HEK293 (cell line): ENCODE measurements at regions not wholly inside any gene's neighbourhood (a gene's known extent, or its start where the extent isn't known, plus 50 kb on each side); places are given as distances from the start of the nearest gene placed in this dataset.

Experiments used
- CTCF ChIA-PET: fragments of 350-600 bp; formaldehyde crosslinking; extraction: SDS; loops from one replicate; lab custom pipeline; 2021; ENCODE audit warnings: antibody characterized with exemption; lab: Yijun Ruan, JAX
- POLR2A ChIA-PET: fragments of 300-600 bp; formaldehyde crosslinking; extraction: SDS; loops from one replicate; lab custom pipeline; 2020; ENCODE audit warnings: antibody characterized with exemption, inconsistent platforms; lab: Yijun Ruan, JAX
- H3K27ac ChIP-seq: fragments of 200-500 bp; sonication (Bioruptor generic); 2 replicates; pipeline ENCODE4 v1.5.1; 2014; ENCODE audit warnings: low read depth, low read length, control low read depth, inconsistent platforms; ENCODE audit errors: extremely low read depth
- H3K36me3 ChIP-seq, 2 experiments: fragments of 200-500 bp in 1 of 2; sonication (Bioruptor generic) in 1 of 2; 1 replicate in 1 of 2; 2 replicates in 1 of 2; pipeline ENCODE4 v1.5.1; 2014 to 2017; ENCODE audit warnings: inconsistent platforms in 2 of 2, low read length in 2 of 2; ENCODE audit not compliant: control insufficient read depth in 2 of 2, insufficient read depth in 1 of 2
- H3K4me1 ChIP-seq: fragments of 200-500 bp; sonication (Bioruptor generic); 2 replicates; pipeline ENCODE4 v1.5.1; 2014; ENCODE audit warnings: mild to moderate bottlenecking, low read length, inconsistent platforms; ENCODE audit not compliant: control insufficient read depth, insufficient read depth
- H3K4me3 ChIP-seq: 2 replicates; pipeline ENCODE4 v1.5.1; 2011; ENCODE audit warnings: low read depth, mild to moderate bottlenecking, control low read depth, low read length, moderate library complexity
- H3K9me3 ChIP-seq: fragments of 200-500 bp; sonication (Bioruptor generic); 2 replicates; pipeline ENCODE4 v1.5.1; 2014; ENCODE audit warnings: low read depth, low read length, inconsistent platforms; ENCODE audit not compliant: control insufficient read depth, insufficient read depth
- GLIS2 ChIP-seq: fragments of 450-650 bp; formaldehyde crosslinking; IDR thresholded peaks from 2 replicates; pipeline ENCODE4 v1.5.1; 2016; ENCODE audit warnings: missing biosample characterization, missing genetic modification characterization
- HOXC10 ChIP-seq: sonication (generic); formaldehyde crosslinking; IDR thresholded peaks from 2 replicates; pipeline ENCODE4 v1.8.1; 2023; ENCODE audit warnings: mild to moderate bottlenecking, missing genetic modification reagents
- HOXD13 ChIP-seq: sonication (generic); formaldehyde crosslinking; IDR thresholded peaks from 2 replicates; pipeline ENCODE4 v1.8.0; 2022; ENCODE audit warnings: missing genetic modification reagents, borderline replicate concordance
- KLF1 ChIP-seq: fragments of 450-650 bp; formaldehyde crosslinking; IDR thresholded peaks from 2 replicates; pipeline ENCODE4 v1.5.1; 2016; ENCODE audit warnings: missing biosample characterization, missing genetic modification characterization
- KLF9 ChIP-seq: fragments of 450-650 bp; formaldehyde crosslinking; IDR thresholded peaks from 2 replicates; pipeline ENCODE4 v1.5.1; 2016; ENCODE audit warnings: missing biosample characterization, missing genetic modification characterization, low read depth
- RBAK ChIP-seq: fragments of 450-650 bp; formaldehyde crosslinking; IDR thresholded peaks from 2 replicates; pipeline ENCODE4 v1.5.1; 2016; ENCODE audit warnings: missing biosample characterization, missing genetic modification characterization
- SCRT2 ChIP-seq: fragments of 450-650 bp; formaldehyde crosslinking; IDR thresholded peaks from 2 replicates; pipeline ENCODE4 v1.5.1; 2016; ENCODE audit warnings: missing biosample characterization, missing genetic modification characterization
- ZEB2 ChIP-seq: fragments of 450-650 bp; formaldehyde crosslinking; IDR thresholded peaks from 2 replicates; pipeline ENCODE4 v1.5.1; 2016; ENCODE audit warnings: missing biosample characterization, missing genetic modification characterization
- ZNF10 ChIP-seq: fragments of 450-650 bp; formaldehyde crosslinking; IDR thresholded peaks from 2 replicates; pipeline ENCODE4 v1.5.1; 2017; ENCODE audit warnings: missing biosample characterization, missing genetic modification characterization
- ZNF138 ChIP-seq: fragments of 450-650 bp; formaldehyde crosslinking; IDR thresholded peaks from 2 replicates; pipeline ENCODE4 v1.5.1; 2016; ENCODE audit warnings: missing biosample characterization, missing genetic modification characterization, borderline replicate concordance
- ZNF211 ChIP-seq: fragments of 450-650 bp; formaldehyde crosslinking; IDR thresholded peaks from 2 replicates; pipeline ENCODE4 v1.5.1; 2016; ENCODE audit warnings: low read depth, missing biosample characterization, missing genetic modification characterization
- ZNF248 ChIP-seq: fragments of 450-650 bp; formaldehyde crosslinking; IDR thresholded peaks from 2 replicates; pipeline ENCODE4 v1.5.1; 2017; ENCODE audit warnings: missing biosample characterization, missing genetic modification characterization
- ZNF274 ChIP-seq, 2 experiments: fragments of 200-500 bp in 1 of 2; fragments of 450-650 bp in 1 of 2; sonication (Bioruptor generic) in 1 of 2; formaldehyde crosslinking in 1 of 2; IDR thresholded peaks; 2 replicates each; pipeline versions ENCODE4 v1.5.1 to v1.6.1; 2014 to 2016; ENCODE audit warnings: borderline replicate concordance in 1 of 2, inconsistent platforms in 1 of 2, low read length in 1 of 2, missing biosample characterization in 1 of 2, missing genetic modification characterization in 1 of 2
- ZNF341 ChIP-seq: fragments of 450-650 bp; formaldehyde crosslinking; IDR thresholded peaks from 2 replicates; pipeline ENCODE4; 2016; ENCODE audit warnings: low read depth, missing biosample characterization, missing genetic modification characterization
- ZNF423 ChIP-seq: fragments of 450-650 bp; formaldehyde crosslinking; IDR thresholded peaks from 2 replicates; pipeline ENCODE4 v1.5.1; 2016; ENCODE audit warnings: missing biosample characterization, missing genetic modification characterization
- ZNF433 ChIP-seq: fragments of 450-650 bp; formaldehyde crosslinking; IDR thresholded peaks from 2 replicates; pipeline ENCODE4 v1.5.1; 2016; ENCODE audit warnings: missing biosample characterization, missing genetic modification characterization, low read depth
- ZNF510 ChIP-seq: fragments of 450-650 bp; formaldehyde crosslinking; IDR thresholded peaks from 2 replicates; pipeline ENCODE4 v1.5.1; 2018; ENCODE audit warnings: mild to moderate bottlenecking, missing genetic modification characterization, missing biosample characterization; ENCODE audit not compliant: insufficient replicate concordance
- ZNF624 ChIP-seq: fragments of 450-650 bp; formaldehyde crosslinking; IDR thresholded peaks from 2 replicates; pipeline ENCODE4 v1.5.1; 2017; ENCODE audit warnings: missing biosample characterization, missing genetic modification characterization
- ZNF629 ChIP-seq: fragments of 450-650 bp; formaldehyde crosslinking; IDR thresholded peaks from 2 replicates; pipeline ENCODE4 v1.5.1; 2017; ENCODE audit warnings: missing biosample characterization, missing genetic modification characterization
- ZNF654 ChIP-seq: fragments of 450-650 bp; formaldehyde crosslinking; IDR thresholded peaks from 2 replicates; pipeline ENCODE4 v1.5.1; 2016; ENCODE audit warnings: low read depth, missing biosample characterization, missing genetic modification characterization
- ZNF785 ChIP-seq: fragments of 450-650 bp; formaldehyde crosslinking; IDR thresholded peaks from 2 replicates; pipeline ENCODE4 v1.5.1; 2016; ENCODE audit warnings: missing biosample characterization, missing genetic modification characterization
- ZSCAN16 ChIP-seq: fragments of 450-650 bp; formaldehyde crosslinking; IDR thresholded peaks from 2 replicates; pipeline ENCODE4 v1.5.1; 2016; ENCODE audit warnings: missing biosample characterization, missing genetic modification characterization
- ZSCAN30 ChIP-seq: fragments of 450-650 bp; IDR thresholded peaks from 2 replicates; pipeline ENCODE4 v1.5.1; 2018; ENCODE audit warnings: missing biosample characterization, mild to moderate bottlenecking, missing genetic modification characterization, moderate library complexity
- ZXDB ChIP-seq: fragments of 450-650 bp; formaldehyde crosslinking; IDR thresholded peaks from 2 replicates; pipeline ENCODE4 v1.5.1; 2016; ENCODE audit warnings: missing biosample characterization, missing genetic modification characterization
- TF ChIP-seq, protein P1 (sequence below): fragments of 450-650 bp; formaldehyde crosslinking; conservative IDR thresholded peaks from 2 replicates; pipeline ENCODE4 v1.5.1; 2016; ENCODE audit warnings: low read depth, missing biosample characterization, missing genetic modification characterization
- TF ChIP-seq, protein P2 (sequence below): fragments of 450-650 bp; formaldehyde crosslinking; IDR thresholded peaks from 2 replicates; pipeline ENCODE4 v1.5.1; 2016; ENCODE audit warnings: missing biosample characterization, missing genetic modification characterization
- TF ChIP-seq, protein P3 (sequence below): fragments of 450-650 bp; formaldehyde crosslinking; IDR thresholded peaks from 2 replicates; pipeline ENCODE4 v1.5.1; 2016; ENCODE audit warnings: missing biosample characterization, missing genetic modification characterization

DNA sequence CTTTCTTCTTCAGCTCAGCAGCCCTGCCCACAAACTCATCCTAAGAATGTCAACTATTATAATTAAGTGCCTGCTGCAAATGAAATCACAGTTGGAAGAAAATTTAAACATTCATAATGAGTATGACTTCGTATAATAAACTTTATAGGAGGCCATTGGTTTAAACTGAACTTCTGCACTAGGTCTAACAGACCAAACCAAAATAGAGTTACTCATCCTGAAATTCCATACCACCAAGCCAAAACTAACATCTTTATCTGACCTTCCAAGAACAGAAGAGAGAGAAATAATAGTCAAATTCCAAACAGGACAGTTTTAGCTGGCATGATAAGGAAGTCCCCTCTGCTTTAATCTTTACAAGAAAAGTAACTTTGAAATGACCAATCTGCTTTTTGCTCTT lies 472.4 kb upstream of the PRMT6 start:
- TF ChIP-seq HOXC10 (CRISPR knock-in tag) (no peak), ZXDB (tag by site-specific recombination) (no peak), ZSCAN30 (tag by site-specific recombination) (no peak), ZNF654 (no peak), ZNF510 (no peak), KLF9 (tag by site-specific recombination) (no peak), ZNF138 (tag by site-specific recombination) (no peak), ZNF10 (tag by site-specific recombination) (no peak), KLF1 (tag by site-specific recombination) (no peak)
- Histone ChIP-seq H3K4me1 (no peaks in the 10 kb centered on the region), H3K4me3 (no peak overlapping the region), H3K27ac (no peak overlapping the region), H3K36me3 (no peaks in the 10 kb centered on the region), H3K9me3 (no peaks in the 10 kb centered on the region)
- POLR2A ChIA-PET = no interaction called here
- CTCF ChIA-PET = no interaction called here

DNA sequence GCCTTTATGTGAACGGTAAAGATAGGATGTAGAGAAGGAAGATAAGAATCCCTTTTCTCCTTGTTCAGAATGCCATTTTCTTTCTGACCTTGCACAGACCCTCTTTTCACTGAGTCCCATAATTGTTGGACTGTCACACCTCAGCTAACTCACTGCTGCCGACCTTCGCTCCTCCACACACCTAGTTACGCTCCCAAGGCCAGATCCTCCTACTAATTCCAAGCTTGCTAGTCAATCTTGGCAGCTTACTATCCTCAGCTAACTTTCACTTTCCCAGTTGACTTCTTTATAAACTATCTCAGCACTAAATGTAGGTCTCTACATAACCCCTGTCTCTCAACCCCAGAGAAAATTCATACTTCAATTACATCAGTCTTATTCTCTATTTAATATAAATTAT lies 471.8 kb upstream of the PRMT6 start:
- Histone ChIP-seq H3K9me3 (no peaks in the 10 kb centered on the region), H3K27ac (no peak overlapping the region), H3K36me3 (no peaks in the 10 kb centered on the region), H3K4me1 (no peaks in the 10 kb centered on the region), H3K4me3 (no peak overlapping the region)
- no peak for TF ChIP-seq ZEB2 (tag by site-specific recombination)
- no peak for TF ChIP-seq ZNF624
- TF ChIP-seq, protein P1, sequence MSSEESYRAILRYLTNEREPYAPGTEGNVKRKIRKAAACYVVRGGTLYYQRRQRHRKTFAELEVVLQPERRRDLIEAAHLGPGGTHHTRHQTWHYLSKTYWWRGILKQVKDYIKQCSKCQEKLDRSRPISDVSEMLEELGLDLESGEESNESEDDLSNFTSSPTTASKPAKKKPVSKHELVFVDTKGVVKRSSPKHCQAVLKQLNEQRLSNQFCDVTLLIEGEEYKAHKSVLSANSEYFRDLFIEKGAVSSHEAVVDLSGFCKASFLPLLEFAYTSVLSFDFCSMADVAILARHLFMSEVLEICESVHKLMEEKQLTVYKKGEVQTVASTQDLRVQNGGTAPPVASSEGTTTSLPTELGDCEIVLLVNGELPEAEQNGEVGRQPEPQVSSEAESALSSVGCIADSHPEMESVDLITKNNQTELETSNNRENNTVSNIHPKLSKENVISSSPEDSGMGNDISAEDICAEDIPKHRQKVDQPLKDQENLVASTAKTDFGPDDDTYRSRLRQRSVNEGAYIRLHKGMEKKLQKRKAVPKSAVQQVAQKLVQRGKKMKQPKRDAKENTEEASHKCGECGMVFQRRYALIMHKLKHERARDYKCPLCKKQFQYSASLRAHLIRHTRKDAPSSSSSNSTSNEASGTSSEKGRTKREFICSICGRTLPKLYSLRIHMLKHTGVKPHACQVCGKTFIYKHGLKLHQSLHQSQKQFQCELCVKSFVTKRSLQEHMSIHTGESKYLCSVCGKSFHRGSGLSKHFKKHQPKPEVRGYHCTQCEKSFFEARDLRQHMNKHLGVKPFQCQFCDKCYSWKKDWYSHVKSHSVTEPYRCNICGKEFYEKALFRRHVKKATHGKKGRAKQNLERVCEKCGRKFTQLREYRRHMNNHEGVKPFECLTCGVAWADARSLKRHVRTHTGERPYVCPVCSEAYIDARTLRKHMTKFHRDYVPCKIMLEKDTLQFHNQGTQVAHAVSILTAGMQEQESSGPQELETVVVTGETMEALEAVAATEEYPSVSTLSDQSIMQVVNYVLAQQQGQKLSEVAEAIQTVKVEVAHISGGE (tag by site-specific recombination) = no peak
- no peak for TF ChIP-seq ZNF433 (tag by site-specific recombination)
- TF ChIP-seq ZNF211 = no peak
- TF ChIP-seq, protein P2, sequence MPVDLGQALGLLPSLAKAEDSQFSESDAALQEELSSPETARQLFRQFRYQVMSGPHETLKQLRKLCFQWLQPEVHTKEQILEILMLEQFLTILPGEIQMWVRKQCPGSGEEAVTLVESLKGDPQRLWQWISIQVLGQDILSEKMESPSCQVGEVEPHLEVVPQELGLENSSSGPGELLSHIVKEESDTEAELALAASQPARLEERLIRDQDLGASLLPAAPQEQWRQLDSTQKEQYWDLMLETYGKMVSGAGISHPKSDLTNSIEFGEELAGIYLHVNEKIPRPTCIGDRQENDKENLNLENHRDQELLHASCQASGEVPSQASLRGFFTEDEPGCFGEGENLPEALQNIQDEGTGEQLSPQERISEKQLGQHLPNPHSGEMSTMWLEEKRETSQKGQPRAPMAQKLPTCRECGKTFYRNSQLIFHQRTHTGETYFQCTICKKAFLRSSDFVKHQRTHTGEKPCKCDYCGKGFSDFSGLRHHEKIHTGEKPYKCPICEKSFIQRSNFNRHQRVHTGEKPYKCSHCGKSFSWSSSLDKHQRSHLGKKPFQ = no peak
- CTCF ChIA-PET = no interaction called here
- POLR2A ChIA-PET = no interaction called here

DNA sequence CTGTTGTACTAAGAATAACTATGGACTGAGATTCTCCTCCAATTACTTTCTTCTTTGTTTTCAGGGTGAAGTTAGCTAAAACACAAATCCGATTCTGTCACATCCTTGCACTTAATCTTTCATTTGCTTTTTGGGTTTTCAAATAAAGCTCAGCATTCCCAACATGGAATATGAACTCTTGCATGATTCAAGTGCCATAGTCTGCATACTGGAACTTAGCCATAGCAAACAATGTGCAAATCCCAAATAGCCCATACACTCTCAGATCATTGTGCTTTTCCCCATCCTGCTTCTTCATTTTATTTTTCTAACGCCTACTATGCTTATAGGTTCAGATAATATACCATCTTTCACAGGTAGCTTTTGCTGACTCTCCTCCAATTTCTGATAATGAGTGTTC lies 455.8 kb upstream of the PRMT6 start:
- Histone ChIP-seq H3K4me1 (no peaks in the 10 kb centered on the region), H3K9me3 (no peaks in the 10 kb centered on the region), H3K27ac (no peak overlapping the region), H3K4me3 (no peak overlapping the region), H3K36me3 (no peaks in the 10 kb centered on the region)
- POLR2A ChIA-PET = no interaction called here
- CTCF ChIA-PET = interaction anchor here (0.7 kb wide), 1 partner anchor 830 kb away, joined by 4 read pairs; no protein-coding TSS in a partner anchor
- TF ChIP-seq ZNF274 (IDR thresholded peaks at IDR 0.05; ENCODE audit: low read length) (no peak), ZNF274 (tag by site-specific recombination; IDR thresholded peaks at IDR 0.05; ENCODE audit: borderline replicate concordance) (no peak), GLIS2 (tag by site-specific recombination) (no peak), ZNF423 (tag by site-specific recombination) (no peak), ZNF785 (no peak), HOXD13 (CRISPR knock-in tag) (no peak), ZNF248 (no peak), RBAK (tag by site-specific recombination) (no peak), ZNF341 (tag by site-specific recombination) (no peak), ZSCAN16 (tag by site-specific recombination) (no peak), ZNF211 (no peak), SCRT2 (tag by site-specific recombination) (no peak), ZNF629 (tag by site-specific recombination) (no peak)
- TF ChIP-seq, protein P3, sequence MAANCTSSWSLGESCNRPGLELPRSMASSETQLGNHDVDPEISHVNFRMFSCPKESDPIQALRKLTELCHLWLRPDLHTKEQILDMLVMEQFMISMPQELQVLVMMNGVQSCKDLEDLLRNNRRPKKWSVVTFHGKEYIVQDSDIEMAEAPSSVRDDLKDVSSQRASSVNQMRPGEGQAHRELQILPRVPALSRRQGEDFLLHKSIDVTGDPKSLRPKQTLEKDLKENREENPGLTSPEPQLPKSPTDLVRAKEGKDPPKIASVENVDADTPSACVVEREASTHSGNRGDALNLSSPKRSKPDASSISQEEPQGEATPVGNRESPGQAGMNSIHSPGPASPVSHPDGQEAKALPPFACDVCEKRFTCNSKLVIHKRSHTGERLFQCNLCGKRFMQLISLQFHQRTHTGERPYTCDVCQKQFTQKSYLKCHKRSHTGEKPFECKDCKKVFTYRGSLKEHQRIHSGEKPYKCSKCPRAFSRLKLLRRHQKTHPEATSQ (tag by site-specific recombination) = no peak
- TF ChIP-seq, protein P2 = no peak
